GM23338 (cell line): ENCODE measurements at regions not wholly inside any gene's neighbourhood (a gene's known extent, or its start where the extent isn't known, plus 50 kb on each side); places are given as distances from the start of the nearest gene placed in this dataset.

ENCODE experiments used
- ATAC-seq: fragments of 200-7000 bp; cut with Tn5 transposase; 3 replicates; pipeline ENCODE4 v1.9.1; 2020
- DNase-seq: peaks from one replicate; pipeline ENCODE4 v3.0.0-alpha.2; 2015; ENCODE audit warnings: low spot score
- H2AFZ ChIP-seq: fragments of 200-600 bp; sonication (generic); 2 replicates; pipeline ENCODE4 v1.8.0; 2016; ENCODE audit warnings: antibody characterized with exemption, mild to moderate bottlenecking, moderate library complexity
- H3F3A ChIP-seq: fragments of 200-600 bp; sonication (generic); replicated peaks from 2 replicates; pipeline ENCODE4 v1.8.0; 2017; ENCODE audit warnings: antibody characterized with exemption, mixed run types, low read depth
- H3K27ac ChIP-seq: fragments of 200-600 bp; sonication (generic); 2 replicates; pipeline ENCODE4 v1.6.1; 2016; ENCODE audit warnings: low read depth
- H3K27me3 ChIP-seq: fragments of 200-600 bp; sonication (generic); 2 replicates; pipeline ENCODE4 v1.8.0; 2016; ENCODE audit warnings: mild to moderate bottlenecking, mixed run types, moderate library complexity; ENCODE audit not compliant: insufficient read depth
- H3K36me3 ChIP-seq: fragments of 200-600 bp; sonication (generic); 2 replicates; pipeline ENCODE4 v1.8.0; 2016; ENCODE audit warnings: mild to moderate bottlenecking; ENCODE audit not compliant: insufficient read depth
- H3K4me1 ChIP-seq: fragments of 200-600 bp; sonication (generic); 2 replicates; pipeline ENCODE4 v1.8.0; 2016; ENCODE audit warnings: mild to moderate bottlenecking, moderate library complexity; ENCODE audit not compliant: insufficient read depth
- H3K4me2 ChIP-seq: fragments of 200-600 bp; sonication (generic); 2 replicates; pipeline ENCODE4 v1.7.1; 2017; ENCODE audit warnings: mixed run types
- H3K4me3 ChIP-seq: fragments of 200-600 bp; sonication (generic); 2 replicates; pipeline ENCODE4 v1.6.1; 2016; ENCODE audit warnings: mixed run types
- H3K79me2 ChIP-seq: fragments of 200-600 bp; sonication (generic); replicated peaks from 2 replicates; pipeline ENCODE4 v1.8.0; 2017; ENCODE audit warnings: mild to moderate bottlenecking; ENCODE audit not compliant: insufficient read depth
- H3K9me2 ChIP-seq: fragments of 200-600 bp; sonication (generic); 2 replicates; pipeline ENCODE4 v1.8.0; 2017; ENCODE audit not compliant: insufficient read depth
- H4K20me1 ChIP-seq: fragments of 200-600 bp; sonication (generic); replicated peaks from 2 replicates; pipeline ENCODE4 v1.8.0; 2017; ENCODE audit warnings: mild to moderate bottlenecking; ENCODE audit not compliant: insufficient read depth
- H3K27ac Mint-ChIP-seq: 2 replicates; pipeline ENCODE4 v1.8.0; 2020; ENCODE audit warnings: inconsistent platforms, mild to moderate bottlenecking, moderate library complexity, mixed read lengths
- H3K27me3 Mint-ChIP-seq: 3 replicates; pipeline ENCODE4 v1.8.0; 2022; ENCODE audit warnings: low read depth, mild to moderate bottlenecking, moderate library complexity, mixed read lengths, inconsistent platforms; ENCODE audit not compliant: insufficient read depth, poor library complexity
- H3K36me3 Mint-ChIP-seq: 3 replicates; pipeline ENCODE4 v1.8.0; 2021; ENCODE audit warnings: low read depth, mild to moderate bottlenecking, inconsistent platforms, moderate library complexity, mixed read lengths
- H3K4me1 Mint-ChIP-seq: 3 replicates; pipeline ENCODE4 v1.8.0; 2020; ENCODE audit warnings: mild to moderate bottlenecking, inconsistent platforms, mixed read lengths
- H3K4me3 Mint-ChIP-seq: 3 replicates; pipeline ENCODE4 v1.8.0; 2021; ENCODE audit warnings: moderate library complexity, mild to moderate bottlenecking, inconsistent platforms, mixed read lengths
- H3K9me3 Mint-ChIP-seq: 3 replicates; pipeline ENCODE4 v1.8.0; 2020; ENCODE audit warnings: moderate library complexity, mild to moderate bottlenecking, inconsistent platforms, mixed read lengths
- CREB1 ChIP-seq: fragments of 250-450 bp; sonication (Bioruptor Pico); IDR thresholded peaks from 2 replicates; pipeline ENCODE4 v1.5.0; 2020; ENCODE audit warnings: low read depth, mild to moderate bottlenecking, moderate library complexity
- EZH2 ChIP-seq: fragments of 200-600 bp; sonication (generic); IDR thresholded peaks from one replicate; pipeline ENCODE4 v1.8.0; 2017; ENCODE audit warnings: antibody characterized with exemption, mild to moderate bottlenecking, low read depth; ENCODE audit not compliant: unreplicated experiment
- EZH2phosphoT487 ChIP-seq: fragments of 200-600 bp; sonication (generic); IDR thresholded peaks from one replicate; pipeline ENCODE4 v1.8.1; 2018; ENCODE audit warnings: antibody characterized with exemption; ENCODE audit not compliant: unreplicated experiment
- JUNB ChIP-seq: IDR thresholded peaks from one replicate; pipeline ENCODE4 v1.6.1; 2016; ENCODE audit warnings: antibody characterized with exemption; ENCODE audit not compliant: unreplicated experiment
- NANOG ChIP-seq: IDR thresholded peaks from 2 replicates; pipeline ENCODE4 v1.6.1; 2016; ENCODE audit warnings: antibody characterized with exemption, borderline replicate concordance
- POLR2AphosphoS5 ChIP-seq: IDR thresholded peaks from 2 replicates; pipeline ENCODE4 v1.6.1; 2016; ENCODE audit warnings: antibody characterized with exemption, low read depth
- STAT1 ChIP-seq: IDR thresholded peaks from one replicate; pipeline ENCODE4 v1.6.1; 2016; ENCODE audit warnings: antibody characterized with exemption; ENCODE audit not compliant: unreplicated experiment
- ZNF114 ChIP-seq: fragments of 250-450 bp; sonication (Bioruptor Pico); IDR thresholded peaks from 2 replicates; pipeline ENCODE4 v1.5.0; 2020; ENCODE audit warnings: mild to moderate bottlenecking, moderate library complexity
- ZNF331 ChIP-seq: fragments of 250-450 bp; sonication (Bioruptor Pico); IDR thresholded peaks from 2 replicates; pipeline ENCODE4 v1.5.0; 2020; ENCODE audit warnings: low read depth, mild to moderate bottlenecking, moderate library complexity
- TF ChIP-seq, protein P1 (sequence below): fragments of 250-450 bp; sonication (Bioruptor Pico); IDR thresholded peaks from 2 replicates; pipeline ENCODE4 v1.5.0; 2020; ENCODE audit warnings: mild to moderate bottlenecking, moderate library complexity
- TF ChIP-seq, protein P2 (sequence below): IDR thresholded peaks from one replicate; pipeline ENCODE4 v1.6.1; 2018; ENCODE audit warnings: antibody characterized with exemption; ENCODE audit not compliant: unreplicated experiment
- TF ChIP-seq, protein P3 (sequence below): IDR thresholded peaks from 2 replicates; pipeline ENCODE4 v1.6.1; 2016; ENCODE audit warnings: antibody characterized with exemption
- TF ChIP-seq, protein P4 (sequence below), 2 experiments: fragments of 200-600 bp in 1 of 2; sonication (generic) in 1 of 2; conservative IDR thresholded peaks; 2 replicates each; pipeline versions ENCODE4 v1.5.1 to v1.6.1; 2016 to 2017; ENCODE audit warnings: antibody characterized with exemption in 2 of 2, low read depth in 2 of 2, mild to moderate bottlenecking in 2 of 2, moderate library complexity in 1 of 2

DNA sequence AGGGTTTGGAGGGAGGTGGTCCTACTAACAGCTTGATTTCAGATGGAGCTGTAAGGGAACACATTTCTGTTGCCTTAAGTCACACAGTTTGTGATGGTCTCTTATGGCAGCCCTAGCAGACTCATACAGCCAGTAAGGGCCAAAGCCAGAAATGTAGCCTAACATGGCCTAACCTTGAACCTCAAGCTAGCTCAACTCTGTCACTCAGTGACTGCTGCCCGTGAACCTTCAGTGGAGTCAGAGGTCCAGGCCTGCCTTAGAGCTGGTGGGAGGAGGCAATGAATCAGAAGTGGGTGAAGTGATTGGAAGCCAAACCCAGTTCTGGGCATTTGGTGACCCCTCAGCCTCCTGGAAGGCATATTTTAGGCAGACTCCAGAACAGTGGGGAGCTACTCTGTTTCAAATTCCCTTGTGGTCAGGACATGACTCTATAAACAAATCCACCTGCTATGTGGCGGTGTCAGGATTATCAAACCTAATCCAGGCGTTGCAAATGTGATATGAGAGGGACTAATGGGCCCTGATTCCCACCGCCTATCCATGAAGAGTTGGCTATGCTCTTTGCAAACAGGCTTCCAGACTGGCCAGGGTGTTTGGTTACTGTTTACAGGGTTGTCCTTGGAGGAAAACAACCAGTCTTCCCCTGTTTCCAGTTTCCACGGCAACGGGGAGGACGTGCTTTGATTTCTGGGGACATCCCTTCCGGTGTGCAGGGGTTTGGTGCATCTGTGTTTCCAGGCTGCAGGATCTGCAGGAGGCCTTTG is 105.9 kb upstream of the AGBL1 start:
- H3K27ac ChIP-seq = no peak overlapping the region
- H3K4me3 Mint-ChIP-seq = no peak overlapping the region

More for the DNA sequence above, 105.9 kb upstream of the AGBL1 start:
- H3K36me3 ChIP-seq = no peaks in the 10 kb centered on the region
- Mint-ChIP-seq H3K27me3 (no peaks in the 10 kb centered on the region), H3K27ac (no peak overlapping the region), H3K9me3 (no peaks in the 10 kb centered on the region), H3K4me1 (peaks cover 4% of the 10 kb centered on the region), H3K36me3 (no peaks in the 10 kb centered on the region)
- no peak overlapping the region for H3K4me3 ChIP-seq
- no peaks in the 10 kb centered on the region for H3K79me2 ChIP-seq
- DNase-seq (peak; percentile 60), ATAC-seq (peak; percentile 32; the same call in 2 of the 3 replicates)
- no peaks in the 10 kb centered on the region for H3K27me3 ChIP-seq
- 0 out of 2 replicates have a peak, but pooled peaks cover 4% of the 10 kb centered on the region for H3K9me2 ChIP-seq
- no peak overlapping the region for H3K4me2 ChIP-seq
- no peaks in the 10 kb centered on the region for H4K20me1 ChIP-seq
- H3F3A ChIP-seq = no peaks in the 10 kb centered on the region
- H3K4me1 ChIP-seq = no peaks in the 10 kb centered on the region
- H2AFZ ChIP-seq = no peak overlapping the region
- TF ChIP-seq STAT1 (no peak), ZNF331 (no peak), POLR2AphosphoS5 (no peak), EZH2 (no peak), JUNB (no peak), ZNF114 (CRISPR knock-in tag) (no peak), CREB1 (CRISPR knock-in tag) (no peak), NANOG (no peak), EZH2phosphoT487 (no peak)
- TF ChIP-seq, protein P1, sequence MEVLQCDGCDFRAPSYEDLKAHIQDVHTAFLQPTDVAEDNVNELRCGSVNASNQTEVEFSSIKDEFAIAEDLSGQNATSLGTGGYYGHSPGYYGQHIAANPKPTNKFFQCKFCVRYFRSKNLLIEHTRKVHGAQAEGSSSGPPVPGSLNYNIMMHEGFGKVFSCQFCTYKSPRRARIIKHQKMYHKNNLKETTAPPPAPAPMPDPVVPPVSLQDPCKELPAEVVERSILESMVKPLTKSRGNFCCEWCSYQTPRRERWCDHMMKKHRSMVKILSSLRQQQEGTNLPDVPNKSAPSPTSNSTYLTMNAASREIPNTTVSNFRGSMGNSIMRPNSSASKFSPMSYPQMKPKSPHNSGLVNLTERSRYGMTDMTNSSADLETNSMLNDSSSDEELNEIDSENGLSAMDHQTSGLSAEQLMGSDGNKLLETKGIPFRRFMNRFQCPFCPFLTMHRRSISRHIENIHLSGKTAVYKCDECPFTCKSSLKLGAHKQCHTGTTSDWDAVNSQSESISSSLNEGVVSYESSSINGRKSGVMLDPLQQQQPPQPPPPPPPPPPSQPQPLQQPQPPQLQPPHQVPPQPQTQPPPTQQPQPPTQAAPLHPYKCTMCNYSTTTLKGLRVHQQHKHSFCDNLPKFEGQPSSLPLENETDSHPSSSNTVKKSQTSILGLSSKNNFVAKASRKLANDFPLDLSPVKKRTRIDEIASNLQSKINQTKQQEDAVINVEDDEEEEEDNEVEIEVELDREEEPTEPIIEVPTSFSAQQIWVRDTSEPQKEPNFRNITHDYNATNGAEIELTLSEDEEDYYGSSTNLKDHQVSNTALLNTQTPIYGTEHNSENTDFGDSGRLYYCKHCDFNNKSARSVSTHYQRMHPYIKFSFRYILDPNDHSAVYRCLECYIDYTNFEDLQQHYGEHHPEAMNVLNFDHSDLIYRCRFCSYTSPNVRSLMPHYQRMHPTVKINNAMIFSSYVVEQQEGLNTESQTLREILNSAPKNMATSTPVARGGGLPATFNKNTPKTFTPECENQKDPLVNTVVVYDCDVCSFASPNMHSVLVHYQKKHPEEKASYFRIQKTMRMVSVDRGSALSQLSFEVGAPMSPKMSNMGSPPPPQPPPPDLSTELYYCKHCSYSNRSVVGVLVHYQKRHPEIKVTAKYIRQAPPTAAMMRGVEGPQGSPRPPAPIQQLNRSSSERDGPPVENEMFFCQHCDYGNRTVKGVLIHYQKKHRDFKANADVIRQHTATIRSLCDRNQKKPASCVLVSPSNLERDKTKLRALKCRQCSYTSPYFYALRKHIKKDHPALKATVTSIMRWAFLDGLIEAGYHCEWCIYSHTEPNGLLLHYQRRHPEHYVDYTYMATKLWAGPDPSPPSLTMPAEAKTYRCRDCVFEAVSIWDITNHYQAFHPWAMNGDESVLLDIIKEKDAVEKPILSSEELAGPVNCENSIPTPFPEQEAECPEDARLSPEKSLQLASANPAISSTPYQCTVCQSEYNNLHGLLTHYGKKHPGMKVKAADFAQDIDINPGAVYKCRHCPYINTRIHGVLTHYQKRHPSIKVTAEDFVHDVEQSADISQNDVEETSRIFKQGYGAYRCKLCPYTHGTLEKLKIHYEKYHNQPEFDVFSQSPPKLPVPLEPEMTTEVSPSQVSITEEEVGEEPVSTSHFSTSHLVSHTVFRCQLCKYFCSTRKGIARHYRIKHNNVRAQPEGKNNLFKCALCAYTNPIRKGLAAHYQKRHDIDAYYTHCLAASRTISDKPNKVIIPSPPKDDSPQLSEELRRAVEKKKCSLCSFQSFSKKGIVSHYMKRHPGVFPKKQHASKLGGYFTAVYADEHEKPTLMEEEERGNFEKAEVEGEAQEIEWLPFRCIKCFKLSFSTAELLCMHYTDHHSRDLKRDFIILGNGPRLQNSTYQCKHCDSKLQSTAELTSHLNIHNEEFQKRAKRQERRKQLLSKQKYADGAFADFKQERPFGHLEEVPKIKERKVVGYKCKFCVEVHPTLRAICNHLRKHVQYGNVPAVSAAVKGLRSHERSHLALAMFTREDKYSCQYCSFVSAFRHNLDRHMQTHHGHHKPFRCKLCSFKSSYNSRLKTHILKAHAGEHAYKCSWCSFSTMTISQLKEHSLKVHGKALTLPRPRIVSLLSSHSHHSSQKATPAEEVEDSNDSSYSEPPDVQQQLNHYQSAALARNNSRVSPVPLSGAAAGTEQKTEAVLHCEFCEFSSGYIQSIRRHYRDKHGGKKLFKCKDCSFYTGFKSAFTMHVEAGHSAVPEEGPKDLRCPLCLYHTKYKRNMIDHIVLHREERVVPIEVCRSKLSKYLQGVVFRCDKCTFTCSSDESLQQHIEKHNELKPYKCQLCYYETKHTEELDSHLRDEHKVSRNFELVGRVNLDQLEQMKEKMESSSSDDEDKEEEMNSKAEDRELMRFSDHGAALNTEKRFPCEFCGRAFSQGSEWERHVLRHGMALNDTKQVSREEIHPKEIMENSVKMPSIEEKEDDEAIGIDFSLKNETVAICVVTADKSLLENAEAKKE = no peak
- TF ChIP-seq, protein P2, sequence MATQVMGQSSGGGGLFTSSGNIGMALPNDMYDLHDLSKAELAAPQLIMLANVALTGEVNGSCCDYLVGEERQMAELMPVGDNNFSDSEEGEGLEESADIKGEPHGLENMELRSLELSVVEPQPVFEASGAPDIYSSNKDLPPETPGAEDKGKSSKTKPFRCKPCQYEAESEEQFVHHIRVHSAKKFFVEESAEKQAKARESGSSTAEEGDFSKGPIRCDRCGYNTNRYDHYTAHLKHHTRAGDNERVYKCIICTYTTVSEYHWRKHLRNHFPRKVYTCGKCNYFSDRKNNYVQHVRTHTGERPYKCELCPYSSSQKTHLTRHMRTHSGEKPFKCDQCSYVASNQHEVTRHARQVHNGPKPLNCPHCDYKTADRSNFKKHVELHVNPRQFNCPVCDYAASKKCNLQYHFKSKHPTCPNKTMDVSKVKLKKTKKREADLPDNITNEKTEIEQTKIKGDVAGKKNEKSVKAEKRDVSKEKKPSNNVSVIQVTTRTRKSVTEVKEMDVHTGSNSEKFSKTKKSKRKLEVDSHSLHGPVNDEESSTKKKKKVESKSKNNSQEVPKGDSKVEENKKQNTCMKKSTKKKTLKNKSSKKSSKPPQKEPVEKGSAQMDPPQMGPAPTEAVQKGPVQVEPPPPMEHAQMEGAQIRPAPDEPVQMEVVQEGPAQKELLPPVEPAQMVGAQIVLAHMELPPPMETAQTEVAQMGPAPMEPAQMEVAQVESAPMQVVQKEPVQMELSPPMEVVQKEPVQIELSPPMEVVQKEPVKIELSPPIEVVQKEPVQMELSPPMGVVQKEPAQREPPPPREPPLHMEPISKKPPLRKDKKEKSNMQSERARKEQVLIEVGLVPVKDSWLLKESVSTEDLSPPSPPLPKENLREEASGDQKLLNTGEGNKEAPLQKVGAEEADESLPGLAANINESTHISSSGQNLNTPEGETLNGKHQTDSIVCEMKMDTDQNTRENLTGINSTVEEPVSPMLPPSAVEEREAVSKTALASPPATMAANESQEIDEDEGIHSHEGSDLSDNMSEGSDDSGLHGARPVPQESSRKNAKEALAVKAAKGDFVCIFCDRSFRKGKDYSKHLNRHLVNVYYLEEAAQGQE = no peak
- TF ChIP-seq, protein P3, sequence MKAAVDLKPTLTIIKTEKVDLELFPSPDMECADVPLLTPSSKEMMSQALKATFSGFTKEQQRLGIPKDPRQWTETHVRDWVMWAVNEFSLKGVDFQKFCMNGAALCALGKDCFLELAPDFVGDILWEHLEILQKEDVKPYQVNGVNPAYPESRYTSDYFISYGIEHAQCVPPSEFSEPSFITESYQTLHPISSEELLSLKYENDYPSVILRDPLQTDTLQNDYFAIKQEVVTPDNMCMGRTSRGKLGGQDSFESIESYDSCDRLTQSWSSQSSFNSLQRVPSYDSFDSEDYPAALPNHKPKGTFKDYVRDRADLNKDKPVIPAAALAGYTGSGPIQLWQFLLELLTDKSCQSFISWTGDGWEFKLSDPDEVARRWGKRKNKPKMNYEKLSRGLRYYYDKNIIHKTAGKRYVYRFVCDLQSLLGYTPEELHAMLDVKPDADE = no peak
- TF ChIP-seq, protein P4, sequence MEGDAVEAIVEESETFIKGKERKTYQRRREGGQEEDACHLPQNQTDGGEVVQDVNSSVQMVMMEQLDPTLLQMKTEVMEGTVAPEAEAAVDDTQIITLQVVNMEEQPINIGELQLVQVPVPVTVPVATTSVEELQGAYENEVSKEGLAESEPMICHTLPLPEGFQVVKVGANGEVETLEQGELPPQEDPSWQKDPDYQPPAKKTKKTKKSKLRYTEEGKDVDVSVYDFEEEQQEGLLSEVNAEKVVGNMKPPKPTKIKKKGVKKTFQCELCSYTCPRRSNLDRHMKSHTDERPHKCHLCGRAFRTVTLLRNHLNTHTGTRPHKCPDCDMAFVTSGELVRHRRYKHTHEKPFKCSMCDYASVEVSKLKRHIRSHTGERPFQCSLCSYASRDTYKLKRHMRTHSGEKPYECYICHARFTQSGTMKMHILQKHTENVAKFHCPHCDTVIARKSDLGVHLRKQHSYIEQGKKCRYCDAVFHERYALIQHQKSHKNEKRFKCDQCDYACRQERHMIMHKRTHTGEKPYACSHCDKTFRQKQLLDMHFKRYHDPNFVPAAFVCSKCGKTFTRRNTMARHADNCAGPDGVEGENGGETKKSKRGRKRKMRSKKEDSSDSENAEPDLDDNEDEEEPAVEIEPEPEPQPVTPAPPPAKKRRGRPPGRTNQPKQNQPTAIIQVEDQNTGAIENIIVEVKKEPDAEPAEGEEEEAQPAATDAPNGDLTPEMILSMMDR (conservative IDR thresholded peaks at IDR 0.05; ENCODE audit: low read depth in 2 of 2) = no peak
